NCI-H345 treated with DMSO at 0.1 percent for 48 hours (cell line): ENCODE measurements at regions not wholly inside any gene's neighbourhood (a gene's known extent, or its start where the extent isn't known, plus 50 kb on each side); places are given as distances from the start of the nearest gene placed in this dataset.

Experiments
- DNase-seq: peaks from one replicate; lab custom pipeline; 2025; ENCODE audit not compliant: unreplicated experiment; lab: John Stamatoyannopoulos, UW

GRCh38 chr3:23663661-23664186 lies 142.0 kb upstream of the UBE2E1 start:
- DNase-seq, result no peak

- no peak for DNase-seq
Observed at GRCh38 chr3:23664459-23664858, 141.3 kb upstream of the UBE2E1 start.

DNA sequence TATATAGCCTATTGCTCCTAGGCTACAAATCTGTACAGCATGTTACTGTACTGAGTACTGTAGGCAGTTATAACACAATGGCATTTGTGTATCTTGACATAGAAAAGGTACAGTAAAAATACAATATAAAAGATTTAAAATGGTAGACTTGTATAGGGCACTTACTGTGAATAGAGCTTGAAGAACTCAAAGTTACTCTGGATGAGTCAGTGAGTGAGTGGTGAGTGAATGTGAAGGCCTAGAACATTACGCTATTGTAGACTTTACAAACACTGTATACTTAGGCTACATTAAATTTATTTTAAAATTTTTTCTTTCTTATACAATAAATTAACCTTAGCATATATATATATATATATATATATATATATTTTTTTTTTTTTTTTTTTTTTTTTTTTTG lies 140.0 kb upstream of the UBE2E1 start:
- DNase-seq, result no peak

GRCh38 chr3:23666818-23667217 lies 138.9 kb upstream of the UBE2E1 start:
- no peak for DNase-seq

DNA sequence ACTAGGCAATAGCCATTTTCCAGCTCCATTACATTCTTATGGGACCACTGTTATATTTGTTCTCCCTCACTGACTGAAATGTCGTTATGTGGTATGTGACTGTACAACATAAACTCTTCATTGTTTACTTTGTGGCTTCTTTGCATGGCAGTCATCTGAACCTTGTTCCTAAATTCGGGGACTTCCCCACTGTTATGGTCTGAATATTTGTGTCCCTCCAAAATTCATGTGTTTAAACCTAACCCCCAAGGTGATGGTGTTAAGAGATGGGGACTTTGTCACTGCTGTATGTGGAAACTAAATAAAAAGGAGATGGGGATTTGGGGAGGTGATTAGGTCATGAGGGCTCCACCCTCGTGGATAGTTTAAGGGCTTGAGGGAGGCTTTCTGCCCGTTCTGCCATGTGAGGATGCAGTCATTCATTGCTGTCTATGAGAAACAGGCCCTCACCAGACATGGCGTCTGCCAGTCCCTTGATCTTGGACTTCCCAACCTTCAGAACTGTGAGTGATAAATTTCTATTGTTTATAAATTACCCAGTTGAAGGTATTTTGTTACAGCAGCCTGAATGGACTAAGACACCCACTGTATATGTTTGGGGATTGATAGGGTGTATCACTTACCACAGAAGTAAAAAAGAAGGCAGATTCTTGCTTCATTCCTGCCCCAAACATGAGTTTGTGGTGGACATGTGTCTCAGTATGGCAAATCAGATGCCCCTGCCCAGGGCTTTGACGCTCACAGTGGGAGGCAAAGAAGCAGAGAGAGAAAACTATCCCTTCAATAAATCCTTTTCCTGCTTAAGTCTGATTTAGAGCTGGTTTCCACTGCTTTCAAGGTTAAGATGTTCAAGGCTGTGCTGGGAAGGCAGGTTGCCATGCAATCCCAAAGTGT lies 138.0 kb upstream of the UBE2E1 start:
- no peak for DNase-seq

DNA sequence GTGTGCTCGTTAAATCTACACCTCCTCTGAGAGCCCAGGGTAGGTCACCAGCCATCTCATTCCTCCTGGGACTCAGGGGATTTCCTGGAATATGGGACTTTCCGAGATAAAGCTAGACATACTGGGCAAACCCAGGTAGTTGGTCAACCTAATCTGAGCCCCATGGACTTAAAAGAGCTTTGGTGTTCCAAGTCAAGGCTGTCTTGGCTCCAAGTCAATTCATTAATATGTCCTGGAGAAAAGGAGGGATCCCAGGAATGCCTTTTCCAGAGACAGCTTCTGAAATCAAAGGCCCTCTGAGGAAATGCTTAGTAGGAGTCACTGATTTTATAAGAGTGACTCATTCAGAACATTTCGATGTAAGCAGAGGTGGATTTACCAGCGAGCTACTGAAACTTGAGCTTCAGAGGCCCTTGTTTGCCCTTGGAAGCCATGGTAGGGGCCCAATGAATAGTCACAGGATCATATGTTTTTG lies 137.3 kb upstream of the UBE2E1 start:
- DNase-seq, result no peak

DNA sequence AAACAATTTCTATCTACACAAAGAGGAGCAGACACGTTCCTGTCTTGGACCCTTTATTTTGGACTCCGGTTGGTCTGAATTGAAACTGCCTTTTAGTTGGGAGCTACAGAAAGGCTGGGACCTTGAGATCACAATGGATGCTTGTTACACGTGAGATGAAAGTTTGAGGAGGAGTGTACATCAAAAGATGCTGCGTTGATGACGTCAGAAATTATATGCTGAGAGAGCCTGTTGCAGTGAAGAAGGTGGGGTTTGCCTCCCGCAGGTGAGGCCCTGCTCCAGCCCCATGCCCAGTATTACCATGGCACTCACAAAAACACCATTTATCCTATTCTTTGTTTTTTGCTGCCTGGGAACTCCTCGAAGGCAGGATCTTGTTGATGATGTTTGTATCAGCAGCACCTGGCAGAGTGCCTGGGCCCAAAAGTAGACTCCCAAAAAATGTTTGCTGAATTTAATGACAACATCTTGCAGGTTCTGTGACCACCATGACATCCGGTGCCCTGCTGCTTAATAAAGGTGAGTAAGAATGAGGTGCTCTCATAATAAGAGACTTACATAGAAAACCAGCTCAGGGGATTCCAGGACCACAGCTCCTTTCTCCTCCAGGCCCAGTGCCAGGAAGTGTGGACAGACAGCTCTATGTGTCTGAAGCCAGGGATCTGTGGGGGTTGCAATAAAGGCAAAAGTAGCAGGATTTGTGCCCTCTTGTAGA lies 136.1 kb upstream of the UBE2E1 start:
- DNase-seq, result no peak

DNA sequence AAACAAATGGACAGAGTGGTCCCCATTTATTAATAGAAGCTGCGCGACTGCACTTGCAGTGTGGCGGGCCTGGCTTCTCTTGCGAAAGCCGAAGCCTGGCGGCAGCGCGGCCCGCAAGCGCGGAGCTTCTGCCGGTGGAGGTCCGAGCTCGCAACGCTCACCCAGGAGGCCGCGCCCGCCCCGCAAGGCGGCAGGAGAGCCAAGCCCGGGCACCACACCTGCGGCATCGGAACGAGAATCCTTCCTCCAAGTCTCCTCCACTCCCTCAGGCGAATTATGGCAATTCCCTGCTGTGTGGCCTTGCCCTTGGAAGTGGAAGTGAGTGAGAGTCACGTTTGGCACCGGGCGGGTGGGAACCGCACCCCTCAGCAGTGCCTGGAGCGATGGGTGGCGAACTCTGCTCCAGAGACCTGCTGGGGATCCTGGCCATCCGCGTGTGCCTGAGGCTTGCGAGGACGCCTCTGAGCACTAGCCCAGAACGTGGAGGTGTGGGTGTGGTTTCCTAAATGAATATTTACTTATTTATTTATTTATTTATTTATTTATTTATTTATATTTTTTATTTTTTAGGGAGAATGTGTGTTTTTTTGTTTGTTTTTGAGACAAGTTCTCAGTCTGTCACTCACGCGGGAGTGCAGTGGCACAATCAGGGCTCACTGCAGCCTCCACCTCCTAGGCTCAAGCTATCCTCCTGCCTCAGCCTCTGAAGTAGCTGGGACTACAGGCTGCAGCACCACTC lies 133.7 kb upstream of the UBE2E1 start:
- no peak for DNase-seq

DNA sequence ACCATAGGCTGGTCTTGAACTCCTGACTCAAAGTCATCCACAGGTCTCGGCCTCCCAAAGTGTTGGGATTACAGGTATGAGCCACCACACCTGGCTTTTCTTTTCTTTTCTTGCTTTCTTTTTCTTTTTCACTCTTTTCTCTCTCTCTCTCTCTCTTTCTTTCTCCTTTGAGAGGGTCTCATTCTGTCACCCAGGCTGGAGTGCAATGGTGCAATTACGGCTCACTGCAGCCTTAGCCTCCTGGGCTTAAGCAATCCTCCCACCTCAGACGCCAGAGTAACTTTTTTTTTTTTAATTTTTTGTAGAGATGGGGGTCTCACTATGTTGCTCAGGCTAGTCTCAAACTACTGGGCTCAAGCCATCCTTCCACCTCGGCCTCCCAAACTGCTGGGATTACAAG lies 133.1 kb upstream of the UBE2E1 start:
- DNase-seq, result no peak

DNA sequence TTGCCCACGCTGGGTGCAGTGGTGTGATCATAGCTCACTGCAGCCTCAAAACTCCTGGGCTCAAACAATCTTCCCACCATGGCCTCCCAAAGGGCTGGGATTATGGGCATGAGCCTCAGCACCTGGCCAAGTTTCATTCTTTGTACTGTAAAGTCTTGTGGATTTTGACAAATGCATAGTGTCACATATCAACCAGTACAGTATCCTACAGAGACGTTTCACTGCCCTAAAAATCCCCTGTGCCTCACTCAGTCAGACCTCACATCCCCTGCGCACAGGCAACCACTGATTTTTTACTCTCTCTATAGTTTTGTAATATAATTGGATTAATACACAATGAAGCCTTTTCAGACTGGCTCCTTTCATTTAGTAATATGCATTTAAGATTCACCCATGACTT lies 130.7 kb upstream of the UBE2E1 start:
- DNase-seq, result no peak

- DNase-seq, result no peak
Observed at GRCh38 chr3:23676093-23676492, 129.7 kb upstream of the UBE2E1 start.

DNA sequence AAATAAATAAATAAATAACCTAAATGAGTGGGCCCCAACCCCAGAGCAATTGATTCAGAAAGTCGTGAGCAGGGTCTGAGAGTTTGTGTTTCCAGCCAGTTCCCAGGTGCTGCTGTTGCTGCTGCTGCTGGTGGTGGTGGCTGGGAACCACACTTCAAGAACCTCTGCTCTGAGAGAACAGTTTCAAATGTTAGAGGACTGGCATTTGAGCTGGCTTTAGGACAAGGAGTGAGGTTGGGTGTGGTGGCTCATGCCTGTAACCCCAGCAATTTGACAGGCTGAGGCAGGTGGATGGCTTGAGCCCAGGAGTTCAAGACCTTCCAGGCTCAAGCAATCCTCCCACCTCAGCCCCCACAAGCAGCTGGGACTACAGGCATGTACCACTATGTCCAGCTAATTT lies 123.1 kb upstream of the UBE2E1 start:
- no peak for DNase-seq

GRCh38 chr3:23685541-23686258 lies 120.1 kb upstream of the UBE2E1 start:
- no peak for DNase-seq

DNA sequence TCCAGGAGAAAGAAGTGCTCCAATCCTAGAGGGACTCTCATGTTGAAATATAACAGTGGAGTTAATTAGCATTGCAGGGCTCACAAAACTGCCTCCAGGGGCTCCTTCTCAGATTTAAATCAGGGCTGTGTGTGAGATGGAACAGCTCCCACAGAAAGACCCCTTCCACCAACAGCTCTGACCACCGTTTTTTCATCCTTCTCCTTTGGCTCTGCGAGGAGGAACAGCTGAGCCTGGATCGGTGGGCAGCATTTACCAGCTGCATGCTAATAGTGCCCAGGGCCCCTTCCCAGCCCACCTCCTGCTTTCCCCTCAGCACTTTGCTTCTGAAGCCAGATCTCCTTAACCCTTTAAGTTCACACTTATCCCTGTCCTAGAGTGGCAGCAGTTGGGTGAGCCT lies 119.2 kb upstream of the UBE2E1 start:
- DNase-seq, result no peak

DNA sequence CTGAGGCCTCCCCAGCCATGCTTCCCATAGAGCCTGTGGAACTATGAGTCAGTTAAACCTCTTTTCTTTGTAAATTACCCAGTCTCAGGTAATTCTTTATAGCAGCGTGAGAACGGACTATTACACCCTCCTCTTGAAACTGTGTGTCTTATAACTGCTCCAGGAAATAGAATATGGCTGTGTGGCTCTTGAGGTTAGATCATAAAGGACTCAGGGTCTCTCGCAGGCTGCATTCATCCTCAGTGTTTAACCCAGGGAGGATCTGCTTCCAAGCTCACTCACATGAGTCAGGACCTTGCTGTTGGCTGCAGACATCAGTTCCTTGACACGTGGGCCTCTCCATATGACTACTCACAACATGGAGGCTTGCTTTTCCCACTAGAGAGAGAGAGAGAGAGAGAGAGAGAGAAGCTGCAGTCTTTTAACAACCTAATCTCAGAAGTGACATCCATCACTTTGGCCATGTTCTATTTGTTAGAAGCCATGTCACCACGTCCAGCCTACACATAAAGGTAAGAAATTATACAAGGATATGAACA lies 114.3 kb upstream of the UBE2E1 start:
- no peak for DNase-seq

DNA sequence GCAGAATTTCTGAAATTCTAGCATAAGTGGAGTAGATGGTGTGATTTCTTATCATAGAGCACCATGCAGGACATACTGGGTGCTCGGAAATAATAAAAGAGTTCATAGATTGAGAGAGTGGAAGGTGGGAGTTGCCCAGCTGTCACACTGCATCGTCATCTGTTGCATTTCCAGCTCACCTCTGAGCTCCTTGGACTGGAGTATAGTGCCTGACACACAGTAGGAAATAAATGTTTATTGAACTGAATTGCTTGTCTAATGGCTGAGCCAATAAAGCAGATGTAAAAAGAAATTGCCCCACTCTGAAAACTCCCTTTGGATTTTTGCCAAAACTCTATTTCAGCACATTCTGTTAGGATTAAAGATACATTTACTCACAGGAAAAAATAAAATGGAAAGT lies 108.9 kb upstream of the UBE2E1 start:
- DNase-seq, result no peak

DNA sequence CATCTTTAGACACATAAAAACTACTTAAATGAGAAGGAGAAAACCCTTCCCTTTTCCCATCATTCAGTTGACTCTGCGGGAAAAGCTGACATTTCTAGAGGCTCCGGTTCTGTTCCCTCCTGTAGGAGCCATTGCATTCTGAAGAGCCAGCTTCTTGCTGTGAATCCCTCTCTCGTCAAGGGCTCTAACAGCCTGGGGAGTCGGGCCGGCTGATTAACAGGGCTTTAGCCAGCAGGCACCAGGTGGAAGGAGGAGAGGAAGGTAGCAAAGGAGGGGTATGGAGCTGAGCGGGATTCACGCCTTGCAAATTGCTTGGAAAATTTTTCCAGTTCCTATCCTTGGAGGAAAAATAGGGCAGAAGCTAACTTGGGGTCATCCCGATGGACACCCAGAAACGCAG lies 108.3 kb upstream of the UBE2E1 start:
- DNase-seq, result peak; percentile 45

DNA sequence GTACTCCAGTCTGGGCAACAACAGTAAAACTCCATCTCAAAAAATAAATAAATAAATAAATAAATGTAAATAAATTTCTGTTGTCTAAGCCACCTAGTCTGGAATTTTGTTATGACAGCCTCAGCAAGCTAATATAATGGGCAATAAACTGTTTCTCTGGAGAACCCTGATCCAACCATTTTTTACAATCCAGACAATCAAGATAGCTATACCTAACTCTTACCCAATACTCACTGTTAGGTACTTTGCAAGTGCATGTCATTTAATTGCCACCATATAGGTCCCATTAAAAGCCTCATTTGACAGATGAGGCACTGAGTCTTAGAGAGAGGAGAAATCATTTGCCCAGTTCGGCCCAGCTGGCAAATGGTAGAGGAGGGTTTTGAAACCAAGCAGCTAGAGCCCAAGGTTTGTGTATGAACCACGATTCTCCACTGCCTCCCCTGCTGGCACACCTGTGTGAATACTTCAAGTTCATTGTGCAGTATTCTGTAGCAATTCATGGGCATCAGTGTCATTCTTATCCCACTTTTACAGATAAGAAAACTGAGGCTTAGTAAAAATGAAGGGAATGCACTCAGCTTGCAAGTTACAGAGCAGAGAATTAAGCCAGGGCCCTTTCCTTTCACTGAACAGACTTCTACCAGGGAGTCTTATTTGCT lies 107.0 kb upstream of the UBE2E1 start:
- no peak for DNase-seq

DNA sequence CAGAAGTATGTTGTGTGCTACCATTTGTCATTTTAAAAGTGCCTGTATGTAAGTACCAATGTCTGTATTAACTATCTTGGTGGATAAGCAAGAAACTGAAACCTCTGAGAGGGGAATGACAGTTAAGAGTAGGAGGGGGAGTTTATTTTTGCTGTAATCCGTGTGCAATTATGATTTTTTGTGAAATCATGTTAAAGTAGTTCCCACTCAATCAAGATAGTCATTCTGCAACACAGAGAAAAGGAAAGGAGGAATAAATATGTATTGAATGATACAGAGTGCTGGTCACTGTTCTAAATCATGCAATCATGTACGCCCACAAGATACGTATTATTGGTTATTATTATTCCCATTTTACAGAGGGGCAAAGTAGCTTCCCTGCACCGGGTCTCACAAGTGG lies 105.1 kb upstream of the UBE2E1 start:
- DNase-seq, result no peak
